GM23338 (cell line): ENCODE measurements at regions not wholly inside any gene's neighbourhood (a gene's known extent, or its start where the extent isn't known, plus 50 kb on each side); places are given as distances from the start of the nearest gene placed in this dataset.

Experiments used
- ATAC-seq: fragments of 200-7000 bp; cut with Tn5 transposase; 3 replicates; pipeline ENCODE4 v1.9.1; 2020
- DNase-seq: peaks from one replicate; pipeline ENCODE4 v3.0.0-alpha.2; 2015; ENCODE audit warnings: low spot score
- H2AFZ ChIP-seq: fragments of 200-600 bp; sonication (generic); 2 replicates; pipeline ENCODE4 v1.8.0; 2016; ENCODE audit warnings: antibody characterized with exemption, mild to moderate bottlenecking, moderate library complexity
- H3F3A ChIP-seq: fragments of 200-600 bp; sonication (generic); replicated peaks from 2 replicates; pipeline ENCODE4 v1.8.0; 2017; ENCODE audit warnings: antibody characterized with exemption, mixed run types, low read depth
- H3K27ac ChIP-seq: fragments of 200-600 bp; sonication (generic); 2 replicates; pipeline ENCODE4 v1.6.1; 2016; ENCODE audit warnings: low read depth
- H3K27me3 ChIP-seq: fragments of 200-600 bp; sonication (generic); 2 replicates; pipeline ENCODE4 v1.8.0; 2016; ENCODE audit warnings: mild to moderate bottlenecking, mixed run types, moderate library complexity; ENCODE audit not compliant: insufficient read depth
- H3K36me3 ChIP-seq: fragments of 200-600 bp; sonication (generic); 2 replicates; pipeline ENCODE4 v1.8.0; 2016; ENCODE audit warnings: mild to moderate bottlenecking; ENCODE audit not compliant: insufficient read depth
- H3K4me1 ChIP-seq: fragments of 200-600 bp; sonication (generic); 2 replicates; pipeline ENCODE4 v1.8.0; 2016; ENCODE audit warnings: mild to moderate bottlenecking, moderate library complexity; ENCODE audit not compliant: insufficient read depth
- H3K4me2 ChIP-seq: fragments of 200-600 bp; sonication (generic); 2 replicates; pipeline ENCODE4 v1.7.1; 2017; ENCODE audit warnings: mixed run types
- H3K4me3 ChIP-seq: fragments of 200-600 bp; sonication (generic); 2 replicates; pipeline ENCODE4 v1.6.1; 2016; ENCODE audit warnings: mixed run types
- H3K79me2 ChIP-seq: fragments of 200-600 bp; sonication (generic); replicated peaks from 2 replicates; pipeline ENCODE4 v1.8.0; 2017; ENCODE audit warnings: mild to moderate bottlenecking; ENCODE audit not compliant: insufficient read depth
- H3K9me2 ChIP-seq: fragments of 200-600 bp; sonication (generic); 2 replicates; pipeline ENCODE4 v1.8.0; 2017; ENCODE audit not compliant: insufficient read depth
- H4K20me1 ChIP-seq: fragments of 200-600 bp; sonication (generic); replicated peaks from 2 replicates; pipeline ENCODE4 v1.8.0; 2017; ENCODE audit warnings: mild to moderate bottlenecking; ENCODE audit not compliant: insufficient read depth
- H3K27ac Mint-ChIP-seq: 2 replicates; pipeline ENCODE4 v1.8.0; 2020; ENCODE audit warnings: inconsistent platforms, mild to moderate bottlenecking, moderate library complexity, mixed read lengths
- H3K27me3 Mint-ChIP-seq: 3 replicates; pipeline ENCODE4 v1.8.0; 2022; ENCODE audit warnings: low read depth, mild to moderate bottlenecking, moderate library complexity, mixed read lengths, inconsistent platforms; ENCODE audit not compliant: insufficient read depth, poor library complexity
- H3K36me3 Mint-ChIP-seq: 3 replicates; pipeline ENCODE4 v1.8.0; 2021; ENCODE audit warnings: low read depth, mild to moderate bottlenecking, inconsistent platforms, moderate library complexity, mixed read lengths
- H3K4me1 Mint-ChIP-seq: 3 replicates; pipeline ENCODE4 v1.8.0; 2020; ENCODE audit warnings: mild to moderate bottlenecking, inconsistent platforms, mixed read lengths
- H3K4me3 Mint-ChIP-seq: 3 replicates; pipeline ENCODE4 v1.8.0; 2021; ENCODE audit warnings: moderate library complexity, mild to moderate bottlenecking, inconsistent platforms, mixed read lengths
- H3K9me3 Mint-ChIP-seq: 3 replicates; pipeline ENCODE4 v1.8.0; 2020; ENCODE audit warnings: moderate library complexity, mild to moderate bottlenecking, inconsistent platforms, mixed read lengths
- EZH2 ChIP-seq: fragments of 200-600 bp; sonication (generic); IDR thresholded peaks from one replicate; pipeline ENCODE4 v1.8.0; 2017; ENCODE audit warnings: antibody characterized with exemption, mild to moderate bottlenecking, low read depth; ENCODE audit not compliant: unreplicated experiment
- EZH2phosphoT487 ChIP-seq: fragments of 200-600 bp; sonication (generic); IDR thresholded peaks from one replicate; pipeline ENCODE4 v1.8.1; 2018; ENCODE audit warnings: antibody characterized with exemption; ENCODE audit not compliant: unreplicated experiment
- JUNB ChIP-seq: IDR thresholded peaks from one replicate; pipeline ENCODE4 v1.6.1; 2016; ENCODE audit warnings: antibody characterized with exemption; ENCODE audit not compliant: unreplicated experiment
- NANOG ChIP-seq: IDR thresholded peaks from 2 replicates; pipeline ENCODE4 v1.6.1; 2016; ENCODE audit warnings: antibody characterized with exemption, borderline replicate concordance
- POLR2AphosphoS5 ChIP-seq: IDR thresholded peaks from 2 replicates; pipeline ENCODE4 v1.6.1; 2016; ENCODE audit warnings: antibody characterized with exemption, low read depth
- STAT1 ChIP-seq: IDR thresholded peaks from one replicate; pipeline ENCODE4 v1.6.1; 2016; ENCODE audit warnings: antibody characterized with exemption; ENCODE audit not compliant: unreplicated experiment
- ZNF114 ChIP-seq: fragments of 250-450 bp; sonication (Bioruptor Pico); IDR thresholded peaks from 2 replicates; pipeline ENCODE4 v1.5.0; 2020; ENCODE audit warnings: mild to moderate bottlenecking, moderate library complexity
- ZNF331 ChIP-seq: fragments of 250-450 bp; sonication (Bioruptor Pico); IDR thresholded peaks from 2 replicates; pipeline ENCODE4 v1.5.0; 2020; ENCODE audit warnings: low read depth, mild to moderate bottlenecking, moderate library complexity
- TF ChIP-seq, protein P1 (sequence below): fragments of 250-450 bp; sonication (Bioruptor Pico); IDR thresholded peaks from 2 replicates; pipeline ENCODE4 v1.5.0; 2020; ENCODE audit warnings: mild to moderate bottlenecking, moderate library complexity
- TF ChIP-seq, protein P2 (sequence below): IDR thresholded peaks from 2 replicates; pipeline ENCODE4 v1.6.1; 2016; ENCODE audit warnings: antibody characterized with exemption
- TF ChIP-seq, protein P3 (sequence below), 2 experiments: fragments of 200-600 bp in 1 of 2; sonication (generic) in 1 of 2; conservative IDR thresholded peaks; 2 replicates each; pipeline versions ENCODE4 v1.5.1 to v1.6.1; 2016 to 2017; ENCODE audit warnings: antibody characterized with exemption in 2 of 2, low read depth in 2 of 2, mild to moderate bottlenecking in 2 of 2, moderate library complexity in 1 of 2

DNA sequence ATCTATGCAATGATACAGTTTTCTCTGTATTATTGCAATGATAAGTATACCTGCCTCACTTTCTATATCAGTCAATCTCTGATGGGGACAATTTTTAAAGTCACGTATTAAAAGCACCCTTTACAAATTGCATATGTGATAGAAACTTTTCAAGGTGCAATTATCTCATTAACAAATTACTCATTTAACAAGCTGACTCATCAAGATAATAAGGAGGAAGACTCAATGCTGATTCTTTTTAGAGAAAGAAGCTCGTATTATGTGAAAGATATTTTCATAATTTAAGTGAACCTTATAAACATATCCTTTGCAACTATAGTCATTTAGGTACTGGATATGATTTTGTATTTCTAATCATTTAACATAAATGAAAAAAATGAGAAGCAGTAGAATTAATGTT, 1080.9 kb upstream of the TENM3 start:
- no peaks in the 10 kb centered on the region for H3K79me2 ChIP-seq
- H3K27me3 ChIP-seq: peaks cover 27% of the 10 kb centered on the region
- H3K27me3 Mint-ChIP-seq: peaks cover 5% of the 10 kb centered on the region
- H4K20me1 ChIP-seq: no peaks in the 10 kb centered on the region; the same call in 1 of the 2 replicates
- H3K9me3 Mint-ChIP-seq: no peaks in the 10 kb centered on the region
- no peaks in the 10 kb centered on the region for H3F3A ChIP-seq
- no peak overlapping the region for H2AFZ ChIP-seq
- peaks cover 35% of the 10 kb centered on the region for H3K4me1 Mint-ChIP-seq
- H3K4me3 ChIP-seq: no peak overlapping the region
- TF ChIP-seq, protein P1, sequence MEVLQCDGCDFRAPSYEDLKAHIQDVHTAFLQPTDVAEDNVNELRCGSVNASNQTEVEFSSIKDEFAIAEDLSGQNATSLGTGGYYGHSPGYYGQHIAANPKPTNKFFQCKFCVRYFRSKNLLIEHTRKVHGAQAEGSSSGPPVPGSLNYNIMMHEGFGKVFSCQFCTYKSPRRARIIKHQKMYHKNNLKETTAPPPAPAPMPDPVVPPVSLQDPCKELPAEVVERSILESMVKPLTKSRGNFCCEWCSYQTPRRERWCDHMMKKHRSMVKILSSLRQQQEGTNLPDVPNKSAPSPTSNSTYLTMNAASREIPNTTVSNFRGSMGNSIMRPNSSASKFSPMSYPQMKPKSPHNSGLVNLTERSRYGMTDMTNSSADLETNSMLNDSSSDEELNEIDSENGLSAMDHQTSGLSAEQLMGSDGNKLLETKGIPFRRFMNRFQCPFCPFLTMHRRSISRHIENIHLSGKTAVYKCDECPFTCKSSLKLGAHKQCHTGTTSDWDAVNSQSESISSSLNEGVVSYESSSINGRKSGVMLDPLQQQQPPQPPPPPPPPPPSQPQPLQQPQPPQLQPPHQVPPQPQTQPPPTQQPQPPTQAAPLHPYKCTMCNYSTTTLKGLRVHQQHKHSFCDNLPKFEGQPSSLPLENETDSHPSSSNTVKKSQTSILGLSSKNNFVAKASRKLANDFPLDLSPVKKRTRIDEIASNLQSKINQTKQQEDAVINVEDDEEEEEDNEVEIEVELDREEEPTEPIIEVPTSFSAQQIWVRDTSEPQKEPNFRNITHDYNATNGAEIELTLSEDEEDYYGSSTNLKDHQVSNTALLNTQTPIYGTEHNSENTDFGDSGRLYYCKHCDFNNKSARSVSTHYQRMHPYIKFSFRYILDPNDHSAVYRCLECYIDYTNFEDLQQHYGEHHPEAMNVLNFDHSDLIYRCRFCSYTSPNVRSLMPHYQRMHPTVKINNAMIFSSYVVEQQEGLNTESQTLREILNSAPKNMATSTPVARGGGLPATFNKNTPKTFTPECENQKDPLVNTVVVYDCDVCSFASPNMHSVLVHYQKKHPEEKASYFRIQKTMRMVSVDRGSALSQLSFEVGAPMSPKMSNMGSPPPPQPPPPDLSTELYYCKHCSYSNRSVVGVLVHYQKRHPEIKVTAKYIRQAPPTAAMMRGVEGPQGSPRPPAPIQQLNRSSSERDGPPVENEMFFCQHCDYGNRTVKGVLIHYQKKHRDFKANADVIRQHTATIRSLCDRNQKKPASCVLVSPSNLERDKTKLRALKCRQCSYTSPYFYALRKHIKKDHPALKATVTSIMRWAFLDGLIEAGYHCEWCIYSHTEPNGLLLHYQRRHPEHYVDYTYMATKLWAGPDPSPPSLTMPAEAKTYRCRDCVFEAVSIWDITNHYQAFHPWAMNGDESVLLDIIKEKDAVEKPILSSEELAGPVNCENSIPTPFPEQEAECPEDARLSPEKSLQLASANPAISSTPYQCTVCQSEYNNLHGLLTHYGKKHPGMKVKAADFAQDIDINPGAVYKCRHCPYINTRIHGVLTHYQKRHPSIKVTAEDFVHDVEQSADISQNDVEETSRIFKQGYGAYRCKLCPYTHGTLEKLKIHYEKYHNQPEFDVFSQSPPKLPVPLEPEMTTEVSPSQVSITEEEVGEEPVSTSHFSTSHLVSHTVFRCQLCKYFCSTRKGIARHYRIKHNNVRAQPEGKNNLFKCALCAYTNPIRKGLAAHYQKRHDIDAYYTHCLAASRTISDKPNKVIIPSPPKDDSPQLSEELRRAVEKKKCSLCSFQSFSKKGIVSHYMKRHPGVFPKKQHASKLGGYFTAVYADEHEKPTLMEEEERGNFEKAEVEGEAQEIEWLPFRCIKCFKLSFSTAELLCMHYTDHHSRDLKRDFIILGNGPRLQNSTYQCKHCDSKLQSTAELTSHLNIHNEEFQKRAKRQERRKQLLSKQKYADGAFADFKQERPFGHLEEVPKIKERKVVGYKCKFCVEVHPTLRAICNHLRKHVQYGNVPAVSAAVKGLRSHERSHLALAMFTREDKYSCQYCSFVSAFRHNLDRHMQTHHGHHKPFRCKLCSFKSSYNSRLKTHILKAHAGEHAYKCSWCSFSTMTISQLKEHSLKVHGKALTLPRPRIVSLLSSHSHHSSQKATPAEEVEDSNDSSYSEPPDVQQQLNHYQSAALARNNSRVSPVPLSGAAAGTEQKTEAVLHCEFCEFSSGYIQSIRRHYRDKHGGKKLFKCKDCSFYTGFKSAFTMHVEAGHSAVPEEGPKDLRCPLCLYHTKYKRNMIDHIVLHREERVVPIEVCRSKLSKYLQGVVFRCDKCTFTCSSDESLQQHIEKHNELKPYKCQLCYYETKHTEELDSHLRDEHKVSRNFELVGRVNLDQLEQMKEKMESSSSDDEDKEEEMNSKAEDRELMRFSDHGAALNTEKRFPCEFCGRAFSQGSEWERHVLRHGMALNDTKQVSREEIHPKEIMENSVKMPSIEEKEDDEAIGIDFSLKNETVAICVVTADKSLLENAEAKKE (CRISPR knock-in tag): no peak
- no peak for TF ChIP-seq POLR2AphosphoS5
- TF ChIP-seq EZH2: no peak
- TF ChIP-seq, protein P2, sequence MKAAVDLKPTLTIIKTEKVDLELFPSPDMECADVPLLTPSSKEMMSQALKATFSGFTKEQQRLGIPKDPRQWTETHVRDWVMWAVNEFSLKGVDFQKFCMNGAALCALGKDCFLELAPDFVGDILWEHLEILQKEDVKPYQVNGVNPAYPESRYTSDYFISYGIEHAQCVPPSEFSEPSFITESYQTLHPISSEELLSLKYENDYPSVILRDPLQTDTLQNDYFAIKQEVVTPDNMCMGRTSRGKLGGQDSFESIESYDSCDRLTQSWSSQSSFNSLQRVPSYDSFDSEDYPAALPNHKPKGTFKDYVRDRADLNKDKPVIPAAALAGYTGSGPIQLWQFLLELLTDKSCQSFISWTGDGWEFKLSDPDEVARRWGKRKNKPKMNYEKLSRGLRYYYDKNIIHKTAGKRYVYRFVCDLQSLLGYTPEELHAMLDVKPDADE: no peak
- TF ChIP-seq EZH2phosphoT487: no peak
- TF ChIP-seq NANOG: no peak
- TF ChIP-seq JUNB: no peak
- TF ChIP-seq, protein P3, sequence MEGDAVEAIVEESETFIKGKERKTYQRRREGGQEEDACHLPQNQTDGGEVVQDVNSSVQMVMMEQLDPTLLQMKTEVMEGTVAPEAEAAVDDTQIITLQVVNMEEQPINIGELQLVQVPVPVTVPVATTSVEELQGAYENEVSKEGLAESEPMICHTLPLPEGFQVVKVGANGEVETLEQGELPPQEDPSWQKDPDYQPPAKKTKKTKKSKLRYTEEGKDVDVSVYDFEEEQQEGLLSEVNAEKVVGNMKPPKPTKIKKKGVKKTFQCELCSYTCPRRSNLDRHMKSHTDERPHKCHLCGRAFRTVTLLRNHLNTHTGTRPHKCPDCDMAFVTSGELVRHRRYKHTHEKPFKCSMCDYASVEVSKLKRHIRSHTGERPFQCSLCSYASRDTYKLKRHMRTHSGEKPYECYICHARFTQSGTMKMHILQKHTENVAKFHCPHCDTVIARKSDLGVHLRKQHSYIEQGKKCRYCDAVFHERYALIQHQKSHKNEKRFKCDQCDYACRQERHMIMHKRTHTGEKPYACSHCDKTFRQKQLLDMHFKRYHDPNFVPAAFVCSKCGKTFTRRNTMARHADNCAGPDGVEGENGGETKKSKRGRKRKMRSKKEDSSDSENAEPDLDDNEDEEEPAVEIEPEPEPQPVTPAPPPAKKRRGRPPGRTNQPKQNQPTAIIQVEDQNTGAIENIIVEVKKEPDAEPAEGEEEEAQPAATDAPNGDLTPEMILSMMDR (conservative IDR thresholded peaks at IDR 0.05; ENCODE audit: low read depth in 2 of 2): no peak
- TF ChIP-seq ZNF114 (CRISPR knock-in tag): no peak
- TF ChIP-seq STAT1: no peak
- TF ChIP-seq ZNF331 (CRISPR knock-in tag): no peak
- no peak for DNase-seq
- H3K27ac ChIP-seq: no peak overlapping the region
- no peaks in the 10 kb centered on the region for H3K36me3 Mint-ChIP-seq
- peaks cover 14% of the 10 kb centered on the region for H3K4me1 ChIP-seq
- no peak for ATAC-seq
- no peak overlapping the region for H3K4me2 ChIP-seq
- H3K9me2 ChIP-seq: no peaks in the 10 kb centered on the region
- no peak overlapping the region for H3K27ac Mint-ChIP-seq
- H3K4me3 Mint-ChIP-seq: no peak overlapping the region
- no peaks in the 10 kb centered on the region for H3K36me3 ChIP-seq
